GM13976 (cell line): ENCODE measurements at regions not wholly inside any gene's neighbourhood (a gene's known extent, or its start where the extent isn't known, plus 50 kb on each side); places are given as distances from the start of the nearest gene placed in this dataset.
"Not testable (repeated sequence)": the region's sequence is repeated elsewhere in the genome, so short reads cannot be mapped to it uniquely, and the experiment has no call there.

Source experiments
- DNase-seq: peaks from one replicate; pipeline ENCODE4 v3.0.0; 2012; ENCODE audit warnings: low spot score
- in situ Hi-C: fragments of 300-500 bp; cut with MboI; formaldehyde crosslinking; loops from one replicate; pipeline ENCODE4 v1.12.0; 2022; ENCODE audit warnings: low sequenced_read_pairs, mixed read lengths, inconsistent platforms; ENCODE audit not compliant: unreplicated experiment
- TF ChIP-seq, protein P1 (sequence below): IDR thresholded peaks from 2 replicates; pipeline ENCODE4 v1.5.1; 2012; ENCODE audit warnings: borderline replicate concordance, mild to moderate bottlenecking; ENCODE audit not compliant: insufficient read depth; ENCODE audit errors: extremely low read depth, missing control alignments, control extremely low read depth

DNA sequence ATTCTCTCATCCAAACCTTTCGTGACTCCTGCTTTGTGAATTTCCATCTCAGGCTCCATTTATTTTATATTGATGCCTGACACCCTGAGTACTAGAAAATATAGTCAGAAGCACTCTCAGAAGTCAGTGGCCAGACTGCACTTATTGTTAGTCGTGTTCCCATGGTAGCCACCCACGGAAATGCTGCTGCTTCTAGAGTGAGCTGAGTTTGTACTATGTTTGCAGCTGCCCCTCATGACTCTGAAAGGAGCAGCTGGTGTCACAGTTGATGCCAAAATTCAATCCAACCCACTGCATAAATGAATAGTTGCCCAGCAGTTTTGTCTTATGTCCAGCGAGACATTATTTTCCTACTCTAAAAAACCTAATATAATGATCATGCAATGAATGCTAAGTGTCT, 265.2 kb upstream of the SPHKAP start:
- in situ Hi-C loops: no loop called here
- TF ChIP-seq, protein P1, sequence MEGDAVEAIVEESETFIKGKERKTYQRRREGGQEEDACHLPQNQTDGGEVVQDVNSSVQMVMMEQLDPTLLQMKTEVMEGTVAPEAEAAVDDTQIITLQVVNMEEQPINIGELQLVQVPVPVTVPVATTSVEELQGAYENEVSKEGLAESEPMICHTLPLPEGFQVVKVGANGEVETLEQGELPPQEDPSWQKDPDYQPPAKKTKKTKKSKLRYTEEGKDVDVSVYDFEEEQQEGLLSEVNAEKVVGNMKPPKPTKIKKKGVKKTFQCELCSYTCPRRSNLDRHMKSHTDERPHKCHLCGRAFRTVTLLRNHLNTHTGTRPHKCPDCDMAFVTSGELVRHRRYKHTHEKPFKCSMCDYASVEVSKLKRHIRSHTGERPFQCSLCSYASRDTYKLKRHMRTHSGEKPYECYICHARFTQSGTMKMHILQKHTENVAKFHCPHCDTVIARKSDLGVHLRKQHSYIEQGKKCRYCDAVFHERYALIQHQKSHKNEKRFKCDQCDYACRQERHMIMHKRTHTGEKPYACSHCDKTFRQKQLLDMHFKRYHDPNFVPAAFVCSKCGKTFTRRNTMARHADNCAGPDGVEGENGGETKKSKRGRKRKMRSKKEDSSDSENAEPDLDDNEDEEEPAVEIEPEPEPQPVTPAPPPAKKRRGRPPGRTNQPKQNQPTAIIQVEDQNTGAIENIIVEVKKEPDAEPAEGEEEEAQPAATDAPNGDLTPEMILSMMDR: no peak
- DNase-seq: no peak

DNA sequence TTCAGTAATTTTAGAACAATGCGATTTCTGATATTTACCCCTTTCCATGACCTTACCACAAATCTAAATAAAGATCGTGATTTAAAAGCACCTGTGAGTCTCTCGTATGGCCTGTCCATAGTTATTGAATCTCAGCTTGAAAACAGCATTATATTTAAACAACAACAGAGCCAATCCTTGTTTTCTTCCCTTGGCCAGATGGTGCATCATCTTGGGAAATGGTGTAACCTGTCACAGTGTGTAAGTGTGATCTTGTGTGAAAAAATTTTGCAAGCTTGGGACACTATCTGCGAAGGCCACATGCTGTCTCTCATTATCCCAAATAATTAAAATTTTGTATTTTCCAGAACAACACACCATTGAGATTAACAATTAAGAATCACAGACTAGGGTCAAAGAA, 262.7 kb upstream of the SPHKAP start:
- TF ChIP-seq, protein P1: no peak
- DNase-seq: no peak
- in situ Hi-C loops: no loop called here

DNA sequence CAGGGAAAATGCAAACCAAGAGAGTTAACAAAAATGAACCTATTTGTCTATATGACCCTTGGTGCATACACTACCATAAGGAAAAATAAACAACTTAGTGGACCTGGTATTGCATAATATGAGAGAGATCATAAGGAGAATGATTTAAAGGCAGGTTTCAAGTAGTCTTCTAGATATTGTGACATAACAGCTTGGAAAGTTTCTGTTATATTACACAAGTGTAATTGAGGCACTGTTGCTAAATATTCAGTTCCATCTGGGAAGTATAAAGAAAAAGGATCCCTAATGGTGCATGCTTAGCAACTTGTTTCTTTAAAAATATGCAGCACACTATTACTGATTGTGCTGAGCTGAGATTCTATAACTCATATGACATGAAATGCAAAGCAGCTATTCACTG, 252.2 kb upstream of the SPHKAP start:
- TF ChIP-seq, protein P1: no peak
- in situ Hi-C loops: no loop called here
- DNase-seq: no peak

DNA sequence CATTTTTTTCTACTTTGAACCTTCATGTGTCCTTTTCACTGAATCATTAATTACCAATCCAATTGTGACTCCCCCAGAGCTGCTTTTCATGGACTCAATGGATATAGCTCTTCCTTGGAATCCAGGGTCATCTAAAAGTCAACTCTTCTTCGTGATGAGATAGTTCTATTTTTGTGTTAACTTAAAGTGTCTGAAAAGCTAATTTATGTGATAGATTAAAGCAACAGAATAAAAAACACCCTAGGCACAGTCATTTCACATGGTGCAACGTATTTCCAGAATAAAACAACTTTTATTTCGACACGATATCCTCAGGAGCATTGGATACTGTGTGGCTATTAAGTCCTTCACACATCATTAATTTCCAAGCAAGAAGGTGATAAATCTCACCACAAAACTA, 250.6 kb upstream of the SPHKAP start:
- TF ChIP-seq, protein P1: no peak
- no peak for DNase-seq
- in situ Hi-C loops: no loop called here

DNA sequence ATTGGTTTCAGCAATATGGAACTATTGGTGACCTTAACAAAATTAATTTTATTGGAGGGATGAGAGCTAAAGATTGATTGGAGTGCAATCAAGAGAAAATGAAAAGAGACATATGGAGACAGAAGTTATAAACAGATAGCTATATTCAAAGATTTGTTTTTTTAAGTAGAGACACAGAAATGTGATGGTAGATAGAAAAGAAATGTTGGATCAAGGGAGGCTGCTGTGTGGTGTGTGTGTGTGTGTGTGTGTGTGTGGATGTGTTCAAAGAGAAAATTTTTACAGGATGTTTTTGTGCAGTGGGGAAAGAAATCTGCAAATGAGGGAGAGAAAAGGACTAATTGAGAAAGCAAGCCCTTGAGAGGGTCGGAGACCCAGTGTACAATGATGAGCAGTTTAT, 249.5 kb upstream of the SPHKAP start:
- TF ChIP-seq, protein P1: no peak
- in situ Hi-C loops: no loop called here
- no peak for DNase-seq

DNA sequence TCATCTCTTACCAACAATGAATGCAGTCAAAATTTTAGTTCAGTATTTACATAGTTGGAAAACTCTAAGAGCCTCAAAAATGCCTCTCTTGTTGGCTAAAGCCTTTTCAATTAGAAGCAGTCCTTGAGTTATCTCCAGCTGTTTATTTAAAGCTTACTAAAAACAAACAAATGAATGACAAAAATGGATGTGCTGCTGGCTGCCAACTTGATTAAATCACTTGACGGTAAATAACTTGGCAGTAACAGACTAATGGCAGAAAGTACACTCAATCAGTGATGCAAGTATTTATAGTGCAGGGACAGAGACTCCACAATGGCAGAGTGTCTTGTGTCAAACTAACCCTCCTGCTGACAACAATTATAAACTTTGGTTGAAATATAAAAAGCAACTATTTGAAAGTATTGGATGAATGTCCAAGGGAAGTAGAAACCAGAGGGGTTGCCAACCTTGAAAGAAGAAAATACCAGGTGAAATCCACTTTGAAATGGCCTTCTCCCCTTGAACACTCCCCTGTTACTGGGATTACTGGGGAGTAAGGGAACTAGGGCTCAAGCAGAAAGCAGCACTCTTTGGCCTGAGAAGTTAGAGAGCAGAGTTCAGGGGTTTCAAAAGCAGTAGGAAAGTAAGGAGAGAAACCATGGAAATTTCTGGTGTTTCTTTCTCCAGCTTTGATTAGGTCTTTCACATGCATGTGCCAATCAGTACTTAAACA, 245.2 kb upstream of the SPHKAP start:
- in situ Hi-C loops: no loop called here
- DNase-seq: no peak
- TF ChIP-seq, protein P1: no peak

DNA sequence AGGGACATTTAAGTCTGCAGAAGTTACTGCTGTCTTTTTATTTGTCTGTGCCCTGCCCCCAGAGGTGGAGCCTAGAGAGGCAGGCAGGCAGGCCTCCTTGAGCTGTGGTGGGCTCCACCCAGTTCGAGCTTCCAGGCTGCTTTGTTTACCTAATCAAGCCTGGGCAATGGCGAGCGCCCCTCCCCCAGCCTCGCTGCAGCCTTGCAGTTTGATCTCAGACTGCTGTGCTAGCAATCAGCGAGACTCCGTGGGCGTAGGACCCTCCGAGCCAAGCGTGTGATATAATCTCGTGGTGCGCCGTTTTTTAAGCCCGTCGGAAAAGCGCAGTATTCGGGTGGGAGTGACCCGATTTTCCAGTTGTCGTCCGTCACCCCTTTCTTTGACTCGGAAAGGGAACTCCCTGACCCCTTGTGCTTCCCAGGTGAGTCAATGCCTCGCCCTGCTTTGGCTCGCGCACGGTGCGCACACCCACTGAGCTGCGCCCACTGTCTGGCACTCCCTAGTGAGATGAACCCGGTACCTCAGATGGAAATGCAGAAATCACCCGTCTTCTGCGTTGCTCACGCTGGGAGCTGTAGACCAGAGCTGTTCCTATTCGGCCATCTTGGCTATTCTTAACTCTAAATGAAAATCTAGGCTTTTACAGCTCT, 244.0 kb upstream of the SPHKAP start:
- DNase-seq, in situ Hi-C loops: not testable (repeated sequence)
